GM13976 (cell line): ENCODE measurements at regions not wholly inside any gene's neighbourhood (a gene's known extent, or its start where the extent isn't known, plus 50 kb on each side); places are given as distances from the start of the nearest gene placed in this dataset.
"Not testable (repeated sequence)": the region's sequence is repeated elsewhere in the genome, so short reads cannot be mapped to it uniquely, and the experiment has no call there.

Experiments used
- DNase-seq: peaks from one replicate; pipeline ENCODE4 v3.0.0; 2012; ENCODE audit warnings: low spot score
- CTCF ChIP-seq: IDR thresholded peaks from 2 replicates; pipeline ENCODE4 v1.5.1; 2012; ENCODE audit warnings: borderline replicate concordance, mild to moderate bottlenecking; ENCODE audit not compliant: insufficient read depth; ENCODE audit errors: extremely low read depth, missing control alignments, control extremely low read depth
- in situ Hi-C: fragments of 300-500 bp; cut with MboI; formaldehyde crosslinking; loops from one replicate; pipeline ENCODE4 v1.12.0; 2022; ENCODE audit warnings: low sequenced_read_pairs, mixed read lengths, inconsistent platforms; ENCODE audit not compliant: unreplicated experiment

- in situ Hi-C loops = no loop called here
- no peak for TF ChIP-seq CTCF
- DNase-seq = no peak
Observed at GRCh38 chr6:121780325-121781321, 345.2 kb downstream of the GJA1 start.

GRCh38 chr6:121791396-121792315, 356.2 kb downstream of the GJA1 start:
- DNase-seq = no peak
- in situ Hi-C loops = no loop called here
- no peak for TF ChIP-seq CTCF

GRCh38 chr6:121794630-121795029, 359.2 kb downstream of the GJA1 start:
- no peak for TF ChIP-seq CTCF
- in situ Hi-C loops = no loop called here
- no peak for DNase-seq

GRCh38 chr6:121797598-121797997, 362.2 kb downstream of the GJA1 start:
- DNase-seq, in situ Hi-C loops: not testable (repeated sequence)

- in situ Hi-C loops, DNase-seq: not testable (repeated sequence)
Observed at GRCh38 chr6:121798126-121798525, 362.7 kb downstream of the GJA1 start.

GRCh38 chr6:121799574-121799973, 364.1 kb downstream of the GJA1 start:
- in situ Hi-C loops = no loop called here
- DNase-seq = no peak
- TF ChIP-seq CTCF = no peak

- in situ Hi-C loops = no loop called here
- TF ChIP-seq CTCF = no peak
- DNase-seq = no peak
Observed at GRCh38 chr6:121800047-121800446, 364.6 kb downstream of the GJA1 start.
